Esophagus muscularis mucosa (tissue), 4 donors: ENCODE measurements at regions not wholly inside any gene's neighbourhood (a gene's known extent, or its start where the extent isn't known, plus 50 kb on each side); places are given as distances from the start of the nearest gene placed in this dataset.

ENCODE experiments used
- CTCF ChIP-seq, 3 experiments: fragments of 200-600 bp in 2 of 3; fragments of 450-650 bp in 1 of 3; sonication (generic) in 2 of 3; IDR thresholded peaks; one replicate each; pipeline ENCODE4 v1.5.1; 2017 to 2019; ENCODE audit warnings: antibody characterized with exemption in 3 of 3, mild to moderate bottlenecking in 2 of 3, moderate library complexity in 1 of 3
- EP300 ChIP-seq: sonication (generic); formaldehyde crosslinking; IDR thresholded peaks from one replicate; pipeline ENCODE4 v1.6.1; 2017; ENCODE audit warnings: antibody characterized with exemption
- POLR2A ChIP-seq: fragments of 450-650 bp; IDR thresholded peaks from one replicate; pipeline ENCODE4 v1.6.1; 2017; ENCODE audit warnings: antibody characterized with exemption, moderate library complexity, mild to moderate bottlenecking, low read depth
- POLR2AphosphoS5 ChIP-seq, 2 donors: sonication (generic); formaldehyde crosslinking; IDR thresholded peaks; one replicate each; pipeline ENCODE4 v1.6.1; 2017; ENCODE audit warnings: antibody characterized with exemption in 2 of 2

DNA sequence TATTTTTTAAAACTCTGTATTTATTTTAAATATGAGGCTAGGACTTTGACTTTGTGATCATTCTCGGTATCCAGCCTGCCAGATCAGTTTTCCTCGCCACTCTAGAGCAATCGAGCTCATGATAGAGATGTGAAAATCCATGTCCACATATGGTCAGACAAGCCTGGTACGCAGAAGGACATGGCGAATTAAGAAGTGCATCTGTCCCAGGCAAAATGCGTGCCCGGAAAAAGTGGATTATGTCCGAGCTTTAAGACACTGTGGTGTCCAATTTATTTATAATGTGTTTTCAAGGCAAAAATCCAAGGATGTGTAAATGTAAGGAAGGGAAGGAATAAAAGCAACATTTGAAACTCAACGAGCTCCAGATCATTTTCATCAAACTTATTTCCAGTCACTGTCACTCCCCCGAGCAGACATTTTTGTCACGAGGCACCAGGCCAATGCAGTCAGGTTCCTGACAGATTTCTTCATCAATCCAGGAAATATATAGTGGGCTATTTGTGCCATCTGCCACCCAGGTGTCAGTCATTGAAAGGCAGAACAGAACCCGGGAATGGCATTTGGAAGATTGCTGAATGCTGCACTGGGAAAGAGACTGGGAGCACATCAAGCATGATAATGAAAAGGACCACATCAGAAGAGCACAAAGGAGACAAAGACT lies 825.7 kb downstream of the SQOR start:
- no peak for TF ChIP-seq POLR2A
- no peak for TF ChIP-seq CTCF (IDR thresholded peaks at IDR 0.05)
- no peak for TF ChIP-seq POLR2AphosphoS5 (IDR thresholded peaks at IDR 0.05)
- no peak for TF ChIP-seq EP300
